ENCODE measurements at regions not wholly inside any gene's neighbourhood (a gene's known extent, or its start where the extent isn't known, plus 50 kb on each side); places are given as distances from the start of the nearest gene placed in this dataset.

GRCh38 chr15:67914028-67914427 is 74.2 kb upstream of the RNU6-1 start:
- TF ChIP-seq CTCF (optimal IDR thresholded peaks at IDR 0.05 in 1 of 3, IDR thresholded peaks at IDR 0.05 in 1 of 3, conservative IDR thresholded peaks at IDR 0.05 in 1 of 3; ENCODE audit: extremely low read depth in 1 of 3, insufficient read depth in 2 of 3, low read length in 3 of 3) (no peak), EZH2 (IDR thresholded peaks at IDR 0.05; ENCODE audit: low read length) (no peak)
